ENCODE measurements at regions not wholly inside any gene's neighbourhood (a gene's known extent, or its start where the extent isn't known, plus 50 kb on each side); places are given as distances from the start of the nearest gene placed in this dataset.

DNA sequence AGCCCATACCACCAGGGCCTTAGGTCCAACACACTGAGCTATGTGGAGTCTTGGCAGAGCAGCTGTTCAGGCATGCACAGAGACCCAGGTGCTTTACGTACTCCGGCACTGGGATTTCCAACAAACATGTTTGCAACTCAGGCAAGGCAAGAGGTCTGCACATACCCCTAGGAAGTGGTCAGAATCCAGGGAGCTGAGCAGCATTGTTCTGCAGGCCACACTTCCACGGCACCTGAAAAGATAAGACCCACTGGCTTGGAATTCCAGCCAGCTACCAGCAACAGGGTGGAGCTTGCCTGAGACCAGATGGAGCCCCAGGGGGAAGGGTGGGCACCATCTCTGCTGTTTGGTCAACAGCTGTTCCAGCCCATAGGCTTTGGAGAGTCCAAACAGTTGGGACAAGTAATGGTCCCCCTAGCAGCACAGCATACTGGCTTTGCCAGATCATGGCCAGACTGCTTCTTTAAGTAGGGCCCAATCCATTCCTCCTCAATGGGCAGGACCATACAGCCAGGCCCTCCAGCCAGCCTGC lies 51.7 kb upstream of the LRRC8B start:
- no peak for DNase-seq
- Histone ChIP-seq H3K27ac (no peak overlapping the region), H3K27me3 (no peaks in the 10 kb centered on the region), H3K4me1 (no peaks in the 10 kb centered on the region), H3K36me3 (no peaks in the 10 kb centered on the region), H3K4me3 (no peak overlapping the region), H3K9me3 (peaks cover 0 to 8% (median 0%) of the 10 kb centered on the region in 3 donors)
- intact Hi-C loops (cut with DNase I) = no loop called here
- 60% methylated on average over 1 of the region's 3 CpGs; no CpG with 5 or more reads in 1 of the 2 donors for WGBS, 2 donors
- no peak for TF ChIP-seq POLR2A (IDR thresholded peaks at IDR 0.05)
- TF ChIP-seq CTCF (IDR thresholded peaks at IDR 0.05) = no peak

Data from esophagus squamous epithelium (tissue), 5 donors.